ENCODE measurements at regions not wholly inside any gene's neighbourhood (a gene's known extent, or its start where the extent isn't known, plus 50 kb on each side); places are given as distances from the start of the nearest gene placed in this dataset.

DNA sequence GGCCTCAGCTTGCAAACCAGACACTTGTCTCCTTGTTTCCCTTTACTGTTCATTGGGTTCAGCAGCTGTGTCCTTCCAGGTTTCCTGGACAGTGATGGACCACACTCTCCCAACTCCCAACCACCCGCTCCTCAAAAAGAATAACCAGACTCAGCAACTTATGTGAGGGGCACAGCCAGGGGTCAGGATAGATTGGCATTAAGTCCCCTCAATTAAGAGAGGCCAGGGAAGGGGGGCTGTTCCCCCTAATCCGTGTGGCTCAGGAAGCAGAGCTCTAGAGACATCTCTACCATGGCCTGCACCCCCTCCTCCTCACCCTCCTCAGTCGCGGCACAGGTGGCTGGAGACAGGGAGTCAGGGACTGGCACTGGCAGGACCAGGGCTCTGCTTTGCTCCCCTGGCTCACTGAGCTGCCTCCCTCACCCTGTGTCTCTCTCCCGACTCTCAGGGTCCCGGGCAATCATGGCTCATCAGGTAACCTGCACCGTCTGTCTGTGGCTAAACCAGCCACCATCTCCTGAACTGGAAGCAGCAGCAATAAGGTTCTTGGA, 111.7 kb downstream of the ZNF280B start:
- no peak for DNase-seq

DNA sequence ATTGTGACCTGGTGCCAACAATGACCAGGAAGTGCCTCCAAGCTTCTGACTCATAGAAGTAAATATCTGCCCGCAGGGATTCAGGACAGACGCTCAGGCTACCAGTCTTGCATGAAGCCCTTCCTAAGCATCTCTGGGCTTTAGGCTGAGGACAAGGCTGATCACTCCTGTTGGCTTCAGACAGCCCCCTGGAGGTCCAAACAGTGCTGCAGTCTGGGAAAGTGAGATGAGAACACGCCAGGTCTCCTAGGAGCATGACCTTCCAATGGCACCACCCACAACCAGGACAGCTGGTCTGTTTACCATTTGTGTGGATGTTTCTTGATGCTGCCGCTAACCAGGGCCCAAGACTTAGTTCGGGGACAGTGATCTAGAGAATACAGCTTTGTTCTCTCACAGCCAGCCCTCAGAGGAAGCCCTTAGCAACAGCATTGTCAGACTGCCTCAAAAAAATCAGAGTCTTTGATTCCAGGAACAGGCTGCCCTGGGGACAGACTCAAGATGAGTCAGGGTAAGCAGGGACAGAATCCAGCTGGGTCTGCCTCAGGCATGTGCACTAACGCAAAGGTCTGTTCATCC, 111.2 kb downstream of the ZNF280B start:
- DNase-seq: no peak

DNA sequence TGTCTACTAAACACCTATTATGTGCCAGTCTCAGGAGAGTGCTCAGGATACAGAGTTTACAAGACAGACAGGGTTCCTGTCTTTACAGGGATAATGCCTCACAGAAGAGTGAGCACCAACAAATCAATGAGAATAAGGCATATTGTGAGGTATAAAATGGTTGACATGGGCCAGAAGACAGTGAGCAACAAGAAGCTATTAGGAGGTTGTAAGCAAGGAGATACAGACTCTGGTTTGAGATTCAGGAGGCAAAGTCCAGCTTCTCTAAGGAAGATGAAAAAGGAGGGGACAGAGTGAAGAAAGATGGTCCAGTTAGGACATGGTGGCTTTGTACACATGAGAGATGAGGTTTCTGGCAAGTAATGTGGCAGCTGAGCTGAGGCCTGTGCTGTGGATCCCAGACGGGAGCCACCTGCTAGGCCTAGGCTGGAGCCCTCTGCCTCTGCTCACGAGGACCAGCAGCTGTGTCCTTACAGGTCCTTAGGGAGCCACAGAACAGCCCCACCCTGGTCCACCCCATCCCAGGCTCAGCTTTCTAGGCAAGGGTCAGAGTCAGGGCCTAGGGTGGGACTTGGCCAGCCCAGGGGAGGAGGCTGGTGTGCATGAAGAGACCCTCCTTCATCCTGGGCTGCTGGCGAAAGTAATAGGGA, 110.5 kb downstream of the ZNF280B start:
- no peak for DNase-seq

DNA sequence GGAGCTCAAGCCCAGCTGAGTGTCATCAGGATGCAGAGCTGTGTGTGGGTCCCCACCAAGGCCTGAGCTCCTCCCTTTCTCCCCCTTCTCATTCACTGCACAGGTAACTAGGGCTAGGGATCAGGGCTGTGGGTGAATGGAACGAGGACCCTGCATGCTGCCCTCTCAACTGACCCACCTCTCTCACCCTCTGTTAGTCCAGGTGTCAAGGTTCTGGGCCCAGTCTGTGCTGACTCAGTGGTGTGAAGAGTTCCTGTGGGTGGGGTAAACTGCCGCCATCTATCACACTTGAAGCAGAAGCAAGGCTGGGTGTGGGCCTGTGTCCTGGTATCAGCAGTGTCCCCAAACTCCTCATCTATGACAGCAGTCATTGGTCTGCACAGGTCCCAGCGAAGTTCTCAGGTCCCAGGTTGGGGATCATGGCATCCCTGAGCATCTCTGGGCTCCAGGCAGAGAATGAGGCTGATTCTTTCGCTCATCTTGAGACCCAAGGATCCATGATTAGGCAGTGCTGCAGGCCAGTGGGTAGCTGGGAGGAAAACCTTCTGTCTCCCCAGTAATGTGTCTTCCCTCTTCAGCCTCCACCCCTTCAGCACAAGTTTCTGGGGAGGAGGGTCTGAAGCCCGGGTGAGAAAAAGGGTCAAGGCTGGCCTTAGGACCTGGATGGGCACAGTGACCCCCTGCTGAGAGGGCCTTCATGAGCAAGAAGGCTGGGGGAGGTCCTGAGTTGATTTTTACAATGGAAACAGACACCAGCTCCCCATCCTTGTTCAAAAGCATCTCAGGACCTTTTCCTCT, 109.8 kb downstream of the ZNF280B start:
- no peak for DNase-seq

DNA sequence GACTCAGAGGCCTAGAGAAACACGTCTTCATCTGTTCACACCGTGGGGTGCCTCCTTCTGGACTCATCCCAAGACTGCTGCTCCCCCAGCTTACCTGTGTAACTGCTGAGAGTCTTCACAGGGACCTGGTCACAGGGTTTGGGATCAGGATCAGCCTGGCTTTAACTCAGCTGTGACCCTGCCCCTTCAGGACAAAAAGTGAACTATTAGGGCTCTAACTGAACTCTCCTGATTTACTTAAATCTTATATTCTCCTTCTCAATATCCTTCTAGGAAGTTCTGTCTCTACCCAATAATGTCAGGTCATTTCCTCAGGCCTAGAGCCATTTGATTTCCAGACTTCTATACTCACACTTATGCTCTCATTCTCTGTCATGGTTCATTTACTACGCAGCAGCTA, 108.4 kb downstream of the ZNF280B start:
- DNase-seq: no peak

DNA sequence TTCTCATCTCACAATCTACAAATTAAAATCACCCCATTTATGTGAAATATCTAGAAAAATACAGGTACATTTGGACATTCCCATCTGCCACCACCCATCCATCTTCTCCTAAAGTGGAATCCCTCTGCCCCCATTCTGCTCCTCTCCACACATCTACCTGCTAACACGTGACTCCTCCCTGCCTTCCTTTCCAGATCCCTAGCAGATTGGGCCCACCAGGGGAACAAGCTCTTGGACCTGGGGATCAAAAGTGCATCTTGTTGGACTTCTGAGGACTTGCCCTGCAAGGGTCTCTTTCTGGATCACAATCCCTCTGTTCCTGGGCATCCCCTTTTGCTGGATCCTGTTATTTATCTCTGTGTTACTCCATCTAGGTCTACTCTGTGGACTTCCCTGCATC, 107.6 kb downstream of the ZNF280B start:
- no peak for DNase-seq

DNA sequence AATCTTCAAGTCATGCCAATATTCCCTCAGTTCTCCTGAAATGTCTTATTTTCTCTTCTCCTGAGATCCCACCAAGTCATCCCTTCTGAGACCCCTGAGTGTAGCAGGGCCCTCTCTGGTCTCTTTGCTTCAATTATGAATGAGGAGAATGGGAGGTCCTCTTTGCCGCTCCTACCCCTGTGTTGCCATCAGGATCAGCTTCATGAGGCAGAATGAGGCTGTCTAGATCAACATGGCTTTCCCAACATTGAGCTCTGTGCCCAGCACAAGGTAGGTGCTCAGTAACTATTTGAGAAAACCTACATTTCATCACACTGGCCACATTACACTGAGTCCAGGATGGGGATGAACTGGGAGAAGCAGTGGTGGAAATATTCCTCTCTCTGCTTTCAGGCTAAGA, 107.2 kb downstream of the ZNF280B start:
- DNase-seq: no peak

DNA sequence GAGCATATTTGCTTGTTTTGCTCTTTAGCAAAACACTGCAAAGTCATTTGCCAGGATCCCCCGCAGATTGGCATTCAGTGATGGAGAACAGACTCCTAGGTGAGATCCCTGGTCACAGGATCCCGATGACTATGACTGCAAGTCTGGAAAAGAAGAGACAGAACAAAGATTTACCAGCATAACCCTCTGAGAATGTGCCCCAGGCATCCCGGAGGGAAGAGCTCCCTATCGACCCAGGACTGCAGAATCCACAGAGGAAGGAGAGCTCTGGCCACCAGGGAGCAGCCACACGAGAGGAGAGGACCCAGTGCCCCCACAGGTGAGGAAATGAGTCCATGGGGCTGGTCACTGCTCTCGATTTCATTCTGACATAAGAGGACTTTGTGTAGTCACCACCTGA, 105.2 kb downstream of the ZNF280B start:
- no peak for DNase-seq

DNA sequence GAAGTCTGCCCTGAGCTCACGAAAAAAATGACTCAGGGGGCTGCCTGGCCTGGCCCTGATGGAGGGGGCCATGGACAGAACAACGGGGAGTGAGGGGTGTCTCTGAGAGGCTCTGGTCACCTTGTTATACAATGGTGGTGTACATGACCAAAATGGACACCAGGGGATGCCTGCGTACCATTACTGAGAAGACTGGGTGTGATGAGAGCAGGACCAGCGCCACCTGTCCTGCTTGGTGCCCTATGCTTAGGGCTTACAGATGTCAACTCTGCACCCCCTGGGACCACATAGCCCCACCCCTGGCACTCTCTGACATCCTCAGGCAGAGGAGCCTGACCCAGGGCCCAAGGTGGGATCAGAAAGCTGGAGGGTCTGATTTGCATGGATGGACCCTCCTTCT, 104.8 kb downstream of the ZNF280B start:
- DNase-seq: no peak

DNA sequence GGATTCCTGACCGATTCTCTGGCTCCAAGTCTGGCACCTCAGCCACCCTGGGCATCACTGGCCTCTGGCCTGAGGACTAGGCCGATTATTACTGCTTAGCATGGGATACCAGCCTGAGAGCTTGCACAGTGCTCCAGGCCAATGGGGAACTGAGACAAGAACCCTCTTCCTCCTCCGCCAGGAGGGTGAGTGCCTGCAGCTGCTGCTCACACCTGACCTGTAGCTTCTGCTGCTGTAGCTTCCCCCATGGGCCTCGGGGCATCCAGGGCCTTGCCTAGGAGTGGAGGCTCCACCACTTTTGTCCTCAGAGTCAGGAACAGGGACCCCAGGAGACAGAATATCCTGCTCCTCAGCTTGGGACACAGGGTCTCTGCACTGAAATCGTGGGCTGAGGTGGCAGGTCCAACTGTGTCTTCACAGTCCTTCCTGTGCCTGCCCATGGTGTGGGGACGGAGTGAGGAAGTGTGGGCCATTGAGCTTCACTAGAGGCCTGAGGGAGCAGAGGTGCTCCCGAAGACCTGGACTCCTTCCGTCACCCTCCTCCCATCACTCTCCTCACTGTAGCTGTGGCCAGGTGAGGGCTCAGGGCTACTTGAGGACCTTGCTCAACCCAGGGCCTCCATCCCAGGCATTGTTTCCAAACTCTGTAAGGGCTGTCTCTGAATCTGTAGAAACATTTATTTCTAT, 103.8 kb downstream of the ZNF280B start:
- no peak for DNase-seq

DNA sequence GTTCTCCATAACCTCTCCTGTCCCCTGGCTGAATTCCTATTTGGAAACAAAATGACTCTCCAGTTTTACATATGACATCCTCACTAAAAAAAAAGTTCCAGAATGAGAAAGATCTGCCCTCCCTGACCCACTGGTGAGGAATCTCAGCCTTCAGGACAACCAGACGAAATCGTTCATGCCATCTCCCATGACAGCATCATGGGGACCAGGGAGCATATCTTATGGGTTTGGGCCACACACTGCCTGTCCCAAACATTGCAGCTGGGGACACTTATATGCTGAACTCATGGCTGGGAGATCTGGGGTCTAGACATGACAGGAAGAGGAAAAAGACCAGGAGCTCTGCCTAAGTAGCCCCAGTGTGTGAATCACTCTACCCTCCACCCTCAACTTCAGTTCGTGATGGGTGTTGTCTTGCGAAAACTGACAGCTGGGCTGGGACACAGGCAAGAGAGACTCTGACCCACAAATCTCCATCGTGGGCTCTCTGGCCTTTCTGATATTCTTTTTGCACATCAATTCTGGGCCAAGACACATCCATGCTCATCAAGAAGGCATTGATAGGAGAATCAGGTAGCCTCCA, 102.0 kb downstream of the ZNF280B start:
- DNase-seq: no peak

DNA sequence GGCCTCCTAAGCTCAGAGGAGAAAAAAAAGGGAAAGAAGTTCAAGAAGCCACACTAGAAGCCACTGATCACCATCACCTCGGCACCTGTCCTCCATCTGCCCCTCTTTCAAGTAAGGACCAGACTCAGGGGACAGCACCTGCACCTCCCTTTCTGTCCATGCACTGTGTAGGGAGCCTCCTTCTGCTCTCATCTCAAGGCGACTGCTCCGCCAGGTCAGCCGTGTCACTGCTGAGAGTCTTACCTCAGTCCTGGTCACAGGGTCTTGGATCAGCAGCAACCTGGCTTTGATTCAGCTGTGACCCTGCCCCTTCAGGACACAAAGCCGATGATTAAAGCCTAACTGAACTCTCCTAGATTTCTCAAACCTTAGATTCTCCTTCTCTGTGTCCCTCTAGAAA, 101.5 kb downstream of the ZNF280B start:
- DNase-seq: no peak

DNA sequence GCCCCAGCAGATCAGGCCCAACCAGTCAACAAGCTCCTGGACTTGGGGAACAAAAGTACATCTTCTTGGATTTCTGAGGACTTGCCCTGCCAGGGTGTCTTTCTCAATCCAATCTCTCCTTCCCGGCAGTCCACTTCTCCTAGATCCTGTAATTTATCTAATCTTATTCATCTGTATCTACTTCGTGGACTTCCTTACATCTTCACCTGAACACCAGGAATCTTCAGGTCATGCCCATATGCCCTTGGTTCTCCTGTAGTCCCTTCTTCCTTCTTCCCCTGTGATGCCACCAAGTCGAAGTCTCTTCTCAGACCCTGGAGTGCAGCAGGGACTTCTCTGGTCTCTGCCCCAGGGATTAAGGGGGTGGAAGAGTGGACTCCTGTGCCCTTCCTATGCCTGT, 100.3 kb downstream of the ZNF280B start:
- no peak for DNase-seq

DNA sequence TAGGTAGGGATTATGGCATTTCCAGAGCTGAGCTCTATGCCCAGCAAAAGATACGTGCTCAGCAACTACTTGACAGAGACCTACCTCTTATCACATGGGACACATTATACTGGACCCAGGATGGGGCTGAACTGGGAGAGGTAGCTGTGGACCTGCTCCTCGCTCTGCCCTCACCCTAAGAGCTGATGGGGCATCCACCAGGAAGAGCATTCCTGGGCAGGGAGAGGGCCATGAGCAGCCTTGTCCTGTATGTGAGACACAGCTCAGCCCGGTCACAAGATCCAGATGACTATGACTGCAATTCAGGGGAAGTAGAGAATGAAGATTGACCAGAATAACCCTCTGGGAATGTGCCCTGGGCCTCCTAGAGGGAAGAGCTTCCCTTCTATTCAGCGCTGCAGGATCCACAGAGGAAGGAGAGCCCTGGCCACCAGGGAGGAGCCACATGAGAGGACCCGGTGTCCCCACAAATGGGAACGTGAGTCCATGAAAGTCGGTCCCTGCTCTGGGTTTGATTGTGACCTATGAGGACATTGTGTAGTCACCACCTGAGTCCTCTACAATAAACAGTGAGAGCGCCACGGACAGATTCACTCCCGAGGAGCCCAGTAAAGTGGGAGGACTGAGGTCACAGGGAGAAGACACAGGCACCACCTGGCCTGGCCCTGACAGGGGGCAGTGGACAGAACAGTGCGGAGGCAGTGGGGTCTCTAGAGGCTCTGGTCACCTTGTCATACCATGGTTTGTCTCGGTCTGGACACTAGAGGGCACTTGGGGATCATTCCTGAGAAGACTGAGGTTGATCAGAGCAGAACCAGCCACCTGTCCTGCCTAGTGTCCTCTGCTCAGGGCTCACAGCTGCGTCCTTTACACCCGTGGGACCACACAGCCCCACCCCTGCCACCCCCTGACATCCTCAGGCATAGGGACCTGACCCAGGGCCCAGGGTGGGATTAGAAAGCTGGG, 99.5 kb downstream of the ZNF280B start:
- DNase-seq: no peak

DNA sequence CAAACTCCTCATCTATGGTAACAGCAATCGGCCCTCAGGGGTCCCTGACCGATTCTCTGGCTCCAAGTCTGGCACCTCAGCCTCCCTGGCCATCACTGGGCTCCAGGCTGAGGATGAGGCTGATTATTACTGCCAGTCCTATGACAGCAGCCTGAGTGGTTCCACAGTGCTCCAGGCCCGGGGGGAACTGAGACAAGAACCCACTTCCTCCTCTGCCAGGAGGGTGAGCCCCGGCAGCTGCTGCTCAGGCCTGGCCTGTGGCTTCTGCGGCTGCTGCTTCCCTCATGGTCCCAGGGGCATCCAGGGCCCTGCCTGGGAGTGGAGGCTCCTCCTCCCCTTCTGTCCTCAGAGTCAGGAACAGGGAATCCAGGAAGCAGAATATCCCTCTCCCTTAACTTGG, 98.4 kb downstream of the ZNF280B start:
- no peak for DNase-seq

DNA sequence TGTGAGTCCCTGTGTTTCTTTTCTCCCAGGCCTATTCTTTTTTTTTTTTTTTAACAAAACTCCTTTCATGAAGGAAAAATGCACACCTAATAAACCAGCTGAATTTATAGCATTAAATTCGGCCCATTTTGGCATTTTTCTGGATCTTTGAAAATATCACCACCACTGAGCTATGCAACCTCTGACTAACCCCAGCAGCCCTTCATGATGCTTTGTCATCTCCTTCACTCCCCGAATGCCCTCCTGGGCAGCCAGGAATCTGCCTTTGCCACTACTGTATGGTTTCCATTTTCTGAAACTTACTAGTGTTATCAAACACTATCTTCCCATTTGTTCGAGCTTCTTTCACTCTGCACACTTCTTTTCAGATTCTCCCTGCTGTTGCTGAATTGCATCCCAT, 97.9 kb downstream of the ZNF280B start:
- DNase-seq: no peak

DNA sequence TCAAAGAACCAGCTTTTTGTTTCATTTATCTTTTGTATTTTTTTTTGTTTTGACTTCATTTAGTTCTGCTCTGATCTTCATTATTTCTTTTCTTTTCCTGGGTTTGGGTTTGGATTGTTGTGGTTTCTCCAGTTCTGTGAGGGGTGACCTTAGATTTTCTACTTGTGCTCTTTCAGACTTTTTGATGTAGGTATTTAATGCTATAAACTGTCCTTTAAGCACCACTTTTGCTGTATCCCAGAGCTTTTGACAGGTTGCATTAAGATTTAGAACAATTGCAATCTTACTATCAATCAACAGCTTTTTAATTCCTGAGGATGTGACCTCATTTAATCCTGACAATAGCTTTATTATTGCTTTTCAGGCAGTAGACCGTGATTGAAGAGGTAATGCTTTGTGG, 94.3 kb downstream of the ZNF280B start:
- no peak for DNase-seq

DNA sequence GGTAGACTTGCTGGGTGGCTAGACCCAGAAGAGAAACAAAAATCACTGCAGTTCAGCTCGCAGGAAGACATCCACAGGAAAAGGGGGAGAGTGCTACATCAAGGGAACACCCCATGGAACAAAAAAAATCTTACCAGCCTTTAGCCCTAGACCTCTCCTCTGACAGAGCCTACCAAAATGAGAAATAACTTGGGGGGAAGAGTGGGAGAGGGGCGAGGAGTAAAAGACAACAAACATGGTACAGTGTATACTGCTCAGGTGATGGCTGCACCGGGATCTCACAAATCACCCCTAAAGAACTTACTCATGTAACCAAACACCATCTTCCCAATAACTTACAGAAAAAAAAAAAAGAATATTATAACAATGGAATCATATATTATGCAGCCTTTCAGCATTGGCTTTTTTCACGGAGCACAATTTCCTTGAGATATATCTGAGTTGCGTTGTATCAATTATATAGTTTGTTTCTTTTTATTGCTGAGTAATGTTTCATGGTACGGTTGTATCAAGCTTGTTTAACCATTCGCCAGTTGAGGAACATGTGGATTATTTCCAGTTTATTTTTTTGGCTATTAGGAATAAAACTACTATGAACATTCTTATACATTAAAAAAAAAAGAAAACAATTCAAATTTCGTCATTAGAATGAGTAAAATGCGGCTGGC, 90.9 kb downstream of the ZNF280B start:
- DNase-seq: no peak

DNA sequence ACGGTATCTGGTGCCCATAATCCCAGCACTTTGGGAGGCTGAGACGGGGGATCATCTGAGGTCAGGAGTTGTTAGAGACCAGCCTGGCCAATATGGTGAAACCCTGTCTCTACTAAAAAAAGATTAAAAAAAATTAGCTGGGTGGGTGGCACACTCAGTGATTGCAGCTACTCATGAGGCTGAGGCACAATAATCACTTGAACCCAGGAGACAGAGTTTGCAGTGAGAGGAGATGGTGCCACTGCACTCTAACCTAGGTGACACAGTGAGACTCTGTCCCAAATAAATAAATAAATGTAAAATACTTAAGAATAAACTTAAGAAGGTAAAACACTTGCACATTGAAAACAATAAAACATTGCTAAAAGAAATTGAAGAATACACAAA, 90.4 kb downstream of the ZNF280B start:
- DNase-seq: no peak

DNA sequence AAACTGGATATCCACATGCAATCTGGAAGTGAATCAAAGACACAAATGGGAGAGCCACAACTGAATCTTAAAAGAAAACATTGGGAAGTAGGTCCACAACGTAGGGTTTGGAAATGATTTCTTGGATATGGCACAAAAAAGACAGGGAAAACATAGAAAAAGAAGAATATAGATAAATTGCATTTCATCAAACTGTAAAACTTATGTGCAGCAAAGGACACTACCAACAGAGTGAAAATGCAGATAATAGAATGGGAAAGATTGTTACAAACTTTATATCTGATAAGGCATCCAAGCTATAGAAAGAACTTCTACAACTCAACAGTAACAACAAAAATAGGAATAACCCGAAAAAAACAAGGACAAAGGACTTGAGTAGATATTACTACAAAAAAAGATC, 89.6 kb downstream of the ZNF280B start:
- no peak for DNase-seq

DNA sequence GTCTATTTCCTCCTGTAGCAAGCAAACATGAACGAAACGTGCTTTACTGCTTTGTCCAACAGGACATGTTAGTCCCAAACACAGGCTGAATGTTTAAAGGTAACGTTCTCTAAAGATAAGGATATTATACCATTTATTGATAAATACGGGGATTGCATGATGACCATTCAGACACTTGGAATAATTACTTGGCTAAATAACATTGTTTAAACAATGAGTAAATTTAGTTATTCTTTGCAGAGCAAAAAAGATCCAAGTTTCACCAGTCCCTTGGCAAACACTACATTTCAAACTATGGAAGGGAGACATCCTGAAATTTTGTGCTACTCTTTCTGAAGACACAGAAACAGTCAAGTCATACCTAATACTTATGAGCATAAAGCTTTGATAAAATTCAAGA, 88.0 kb downstream of the ZNF280B start:
- no peak for DNase-seq
